ENCODE measurements at regions not wholly inside any gene's neighbourhood (a gene's known extent, or its start where the extent isn't known, plus 50 kb on each side); places are given as distances from the start of the nearest gene placed in this dataset.

DNA sequence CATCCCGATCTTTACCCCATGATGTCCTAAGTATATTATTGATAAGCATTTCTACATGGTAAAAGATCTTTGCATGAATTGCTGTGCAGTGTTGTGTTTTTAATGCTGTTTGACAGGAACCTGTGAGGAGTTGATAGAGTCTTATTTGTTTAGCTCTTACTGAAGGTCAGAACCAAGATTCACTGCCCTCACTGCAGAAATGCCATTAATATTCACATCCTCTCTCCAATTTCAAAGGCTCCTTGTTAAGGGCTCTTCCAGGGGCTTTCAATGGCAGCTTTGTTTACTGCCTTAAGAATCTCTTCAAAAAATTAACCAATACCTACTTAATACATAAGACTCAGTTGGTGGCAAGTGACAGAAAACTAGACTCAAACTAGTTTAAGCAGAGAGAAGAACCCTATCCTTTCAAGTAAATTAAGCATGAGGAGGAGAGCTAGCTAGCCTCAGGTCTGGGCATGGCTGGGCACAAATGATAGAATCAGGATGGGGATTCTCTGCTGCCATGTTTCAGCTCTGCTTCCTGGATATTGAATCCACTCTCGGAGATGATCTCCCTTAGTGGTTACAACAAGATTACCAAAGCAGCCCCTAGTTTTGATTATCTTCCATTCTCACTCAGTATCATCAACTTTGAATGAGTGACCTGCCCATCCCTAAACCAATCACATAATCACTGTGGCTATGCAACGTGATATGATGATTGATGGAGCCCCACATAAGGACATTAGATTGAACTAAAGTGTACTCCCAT, 311.8 kb downstream of the CDH11 start:
- Histone ChIP-seq H3K9me3 (ENCODE audit: low read length) (no peaks in the 10 kb centered on the region), H3K4me3 (ENCODE audit: low read length) (no peak overlapping the region), H3K9me2 (replicated peaks; ENCODE audit: insufficient read depth, low read length) (no peaks in the 10 kb centered on the region), H4K20me1 (ENCODE audit: insufficient read depth, low read depth, low read length) (no peaks in the 10 kb centered on the region), H3K79me2 (ENCODE audit: low read length) (no peaks in the 10 kb centered on the region), H3K27ac (ENCODE audit: low read length) (no peak overlapping the region), H3K4me1 (ENCODE audit: low read length) (no peaks in the 10 kb centered on the region), H3K9ac (ENCODE audit: low read length) (no peak overlapping the region), H3K36me3 (ENCODE audit: insufficient read depth, low read length) (no peaks in the 10 kb centered on the region), H2AFZ (ENCODE audit: low read length) (no peak overlapping the region), H3K27me3 (ENCODE audit: low read length) (no peaks in the 10 kb centered on the region), H3K4me2 (ENCODE audit: low read depth, low read length, poor library complexity, severe bottlenecking) (no peak overlapping the region)
- no peak for DNase-seq

DNA sequence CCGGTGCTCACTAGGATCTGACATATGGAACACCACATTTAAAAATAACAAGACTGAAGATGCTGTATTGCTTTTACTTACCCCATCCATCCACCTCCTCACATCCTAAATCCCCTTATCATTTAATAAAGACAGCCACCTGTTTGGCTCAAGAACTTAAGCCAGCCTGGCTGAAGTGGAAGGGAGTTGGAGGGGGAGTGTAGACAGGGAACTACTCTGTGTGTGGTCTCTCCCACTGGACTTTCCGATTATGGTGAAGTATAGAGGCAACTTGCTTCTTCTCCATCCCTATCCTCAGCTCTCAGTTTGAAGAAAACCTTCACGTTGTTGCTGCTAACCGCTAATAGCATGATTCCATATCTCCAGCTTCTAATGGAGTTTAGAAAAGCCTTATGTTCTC, 313.4 kb downstream of the CDH11 start:
- Histone ChIP-seq H3K36me3 (ENCODE audit: insufficient read depth, low read length) (no peaks in the 10 kb centered on the region), H3K9ac (ENCODE audit: low read length) (no peak overlapping the region), H3K79me2 (ENCODE audit: low read length) (no peaks in the 10 kb centered on the region), H3K9me3 (ENCODE audit: low read length) (no peaks in the 10 kb centered on the region), H4K20me1 (ENCODE audit: insufficient read depth, low read depth, low read length) (no peaks in the 10 kb centered on the region), H3K27ac (ENCODE audit: low read length) (no peak overlapping the region), H3K4me2 (ENCODE audit: low read depth, low read length, poor library complexity, severe bottlenecking) (no peak overlapping the region), H3K27me3 (ENCODE audit: low read length) (no peaks in the 10 kb centered on the region), H3K9me2 (replicated peaks; ENCODE audit: insufficient read depth, low read length) (no peaks in the 10 kb centered on the region), H2AFZ (ENCODE audit: low read length) (no peak overlapping the region), H3K4me3 (ENCODE audit: low read length) (no peak overlapping the region), H3K4me1 (ENCODE audit: low read length) (no peaks in the 10 kb centered on the region)
- DNase-seq: no peak

DNA sequence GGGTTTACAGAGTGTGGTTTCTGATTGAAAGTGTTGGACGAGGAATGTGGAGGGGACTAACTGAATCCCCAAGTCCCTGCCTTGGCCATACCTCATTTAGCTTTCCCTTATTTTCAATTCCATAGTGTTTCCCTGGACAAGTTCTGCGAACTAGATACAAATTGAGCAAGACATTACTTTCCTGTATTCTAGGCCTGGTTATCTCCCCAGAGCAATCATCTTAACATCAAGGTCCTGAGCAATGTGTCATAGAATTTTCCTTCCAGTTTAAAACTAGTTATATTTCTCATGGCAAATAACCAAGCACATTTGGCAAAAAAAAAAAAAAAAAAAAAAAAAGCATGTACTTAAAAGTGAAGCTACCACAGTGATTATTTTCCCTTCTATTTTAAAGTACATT, 330.1 kb downstream of the CDH11 start:
- DNase-seq: no peak
- H3K9ac ChIP-seq (ENCODE audit: low read length): no peak overlapping the region
- H3K79me2 ChIP-seq (ENCODE audit: low read length): no peaks in the 10 kb centered on the region
- H3K4me2 ChIP-seq (ENCODE audit: low read depth, low read length, poor library complexity, severe bottlenecking): no peak overlapping the region
- no peaks in the 10 kb centered on the region for H3K36me3 ChIP-seq (ENCODE audit: insufficient read depth, low read length)
- H3K27ac ChIP-seq (ENCODE audit: low read length): no peak overlapping the region
- H3K4me1 ChIP-seq (ENCODE audit: low read length): peaks cover 5% of the 10 kb centered on the region
- no peak overlapping the region for H2AFZ ChIP-seq (ENCODE audit: low read length)
- H3K9me2 ChIP-seq (replicated peaks; ENCODE audit: insufficient read depth, low read length): no peaks in the 10 kb centered on the region
- no peaks in the 10 kb centered on the region for H3K9me3 ChIP-seq (ENCODE audit: low read length)
- no peaks in the 10 kb centered on the region for H4K20me1 ChIP-seq (ENCODE audit: insufficient read depth, low read depth, low read length)
- 0 out of 2 replicates have a peak, but pooled peaks cover 5% of the 10 kb centered on the region for H3K27me3 ChIP-seq (ENCODE audit: low read length)
- no peak overlapping the region for H3K4me3 ChIP-seq (ENCODE audit: low read length)

DNA sequence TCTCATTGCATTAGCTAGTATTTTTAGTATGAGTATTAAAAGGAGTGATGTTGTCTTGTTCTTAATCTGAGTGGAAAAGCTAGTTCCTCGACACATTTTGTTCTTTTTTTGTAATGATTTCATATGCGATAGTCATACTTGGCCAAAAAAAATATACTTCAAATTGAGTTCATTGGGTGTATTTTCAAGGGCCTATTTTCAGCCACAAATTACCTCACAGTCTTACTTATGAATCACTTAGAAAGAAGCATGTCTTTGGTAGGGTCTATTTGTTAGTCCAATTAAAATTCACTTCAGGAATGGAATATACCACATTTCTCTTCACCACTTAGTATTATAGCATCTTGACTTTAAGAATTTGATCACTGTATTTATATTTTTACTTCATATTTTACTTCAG, 337.2 kb downstream of the CDH11 start:
- Histone ChIP-seq H3K27ac (ENCODE audit: low read length) (no peak overlapping the region), H4K20me1 (ENCODE audit: insufficient read depth, low read depth, low read length) (no peaks in the 10 kb centered on the region), H3K79me2 (ENCODE audit: low read length) (no peaks in the 10 kb centered on the region), H3K9me2 (replicated peaks; ENCODE audit: insufficient read depth, low read length) (no peaks in the 10 kb centered on the region), H3K36me3 (ENCODE audit: insufficient read depth, low read length) (no peaks in the 10 kb centered on the region), H3K4me3 (ENCODE audit: low read length) (no peak overlapping the region), H3K27me3 (ENCODE audit: low read length) (0 out of 2 replicates have a peak, but pooled peaks cover 5% of the 10 kb centered on the region), H3K9me3 (ENCODE audit: low read length) (no peaks in the 10 kb centered on the region), H3K4me1 (ENCODE audit: low read length) (no peaks in the 10 kb centered on the region), H2AFZ (ENCODE audit: low read length) (no peak overlapping the region), H3K4me2 (ENCODE audit: low read depth, low read length, poor library complexity, severe bottlenecking) (no peak overlapping the region), H3K9ac (ENCODE audit: low read length) (no peak overlapping the region)
- no peak for DNase-seq

DNA sequence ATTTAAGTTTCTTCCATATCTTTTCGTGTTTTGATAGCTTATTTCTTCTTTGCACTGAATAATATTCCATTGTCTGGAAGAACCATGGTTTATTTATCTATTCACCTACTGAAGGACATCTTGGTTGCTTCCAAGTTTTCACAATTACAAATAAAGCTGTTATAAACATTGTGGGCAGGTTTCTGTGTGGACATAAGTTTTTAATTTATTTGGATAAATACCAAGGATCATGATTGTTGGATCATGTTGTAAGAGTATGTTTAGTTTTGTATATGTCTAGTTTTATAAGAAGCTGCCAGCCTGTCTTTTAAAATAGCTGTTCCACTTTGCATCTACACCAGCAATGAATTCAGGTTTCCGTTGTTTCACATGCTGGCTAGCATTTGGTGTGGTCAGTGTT, 339.4 kb downstream of the CDH11 start:
- Histone ChIP-seq H4K20me1 (ENCODE audit: insufficient read depth, low read depth, low read length) (no peaks in the 10 kb centered on the region), H3K9me2 (replicated peaks; ENCODE audit: insufficient read depth, low read length) (no peaks in the 10 kb centered on the region), H3K9ac (ENCODE audit: low read length) (no peak overlapping the region), H3K9me3 (ENCODE audit: low read length) (no peaks in the 10 kb centered on the region), H3K27me3 (ENCODE audit: low read length) (0 out of 2 replicates have a peak, but pooled peaks cover 5% of the 10 kb centered on the region), H3K79me2 (ENCODE audit: low read length) (no peaks in the 10 kb centered on the region), H3K27ac (ENCODE audit: low read length) (no peak overlapping the region), H3K4me2 (ENCODE audit: low read depth, low read length, poor library complexity, severe bottlenecking) (no peak overlapping the region), H3K4me1 (ENCODE audit: low read length) (no peaks in the 10 kb centered on the region), H3K36me3 (ENCODE audit: insufficient read depth, low read length) (no peaks in the 10 kb centered on the region), H2AFZ (ENCODE audit: low read length) (no peak overlapping the region), H3K4me3 (ENCODE audit: low read length) (no peak overlapping the region)
- DNase-seq: no peak

DNA sequence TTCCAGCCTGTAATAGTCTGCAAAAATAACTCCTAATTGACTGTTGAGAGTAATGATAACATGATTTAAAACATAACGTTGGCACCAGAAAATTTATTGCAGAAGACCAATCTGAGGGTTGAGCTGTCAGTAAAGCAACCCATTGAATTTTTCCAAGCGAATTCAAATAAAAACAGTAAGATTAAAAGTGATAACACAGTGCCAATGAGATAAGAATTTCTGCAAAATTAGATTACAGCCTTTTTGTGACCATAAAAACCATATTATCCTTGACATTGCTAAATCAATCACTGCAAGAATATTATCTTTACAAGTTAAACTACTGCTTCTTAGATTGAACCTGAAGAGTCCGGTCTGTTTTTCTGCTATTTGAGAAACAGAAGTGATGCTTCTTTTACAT, 341.4 kb downstream of the CDH11 start:
- H3K9ac ChIP-seq (ENCODE audit: low read length): no peak overlapping the region
- H3K9me3 ChIP-seq (ENCODE audit: low read length): no peaks in the 10 kb centered on the region
- H3K4me1 ChIP-seq (ENCODE audit: low read length): no peaks in the 10 kb centered on the region
- H3K79me2 ChIP-seq (ENCODE audit: low read length): no peaks in the 10 kb centered on the region
- H3K4me3 ChIP-seq (ENCODE audit: low read length): no peak overlapping the region
- no peak for DNase-seq
- no peak overlapping the region for H3K27ac ChIP-seq (ENCODE audit: low read length)
- no peaks in the 10 kb centered on the region for H3K36me3 ChIP-seq (ENCODE audit: insufficient read depth, low read length)
- no peaks in the 10 kb centered on the region for H4K20me1 ChIP-seq (ENCODE audit: insufficient read depth, low read depth, low read length)
- no peaks in the 10 kb centered on the region for H3K27me3 ChIP-seq (ENCODE audit: low read length)
- H3K4me2 ChIP-seq (ENCODE audit: low read depth, low read length, poor library complexity, severe bottlenecking): no peak overlapping the region
- H2AFZ ChIP-seq (ENCODE audit: low read length): no peak overlapping the region
- no peaks in the 10 kb centered on the region for H3K9me2 ChIP-seq (replicated peaks; ENCODE audit: insufficient read depth, low read length)

DNA sequence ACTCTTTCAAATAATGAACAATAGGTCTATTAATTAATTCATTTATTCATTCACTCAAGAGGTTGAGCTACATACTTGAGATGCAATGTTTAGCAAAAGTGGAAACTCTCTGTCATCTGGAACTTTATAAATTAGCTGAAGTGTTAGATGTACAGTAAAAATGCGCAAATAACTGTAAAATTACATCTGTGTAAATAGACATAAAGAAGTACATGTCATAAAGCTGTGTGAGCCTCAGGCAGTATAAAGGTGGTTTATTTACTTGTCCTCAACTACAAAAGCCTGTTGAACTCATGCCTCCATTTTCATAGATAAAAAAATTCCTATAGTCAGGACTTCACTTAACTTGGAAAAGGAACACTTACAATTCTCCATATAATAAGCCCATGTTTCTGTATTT, 343.1 kb downstream of the CDH11 start:
- no peaks in the 10 kb centered on the region for H4K20me1 ChIP-seq (ENCODE audit: insufficient read depth, low read depth, low read length)
- no peak for DNase-seq
- H3K36me3 ChIP-seq (ENCODE audit: insufficient read depth, low read length): no peaks in the 10 kb centered on the region

DNA sequence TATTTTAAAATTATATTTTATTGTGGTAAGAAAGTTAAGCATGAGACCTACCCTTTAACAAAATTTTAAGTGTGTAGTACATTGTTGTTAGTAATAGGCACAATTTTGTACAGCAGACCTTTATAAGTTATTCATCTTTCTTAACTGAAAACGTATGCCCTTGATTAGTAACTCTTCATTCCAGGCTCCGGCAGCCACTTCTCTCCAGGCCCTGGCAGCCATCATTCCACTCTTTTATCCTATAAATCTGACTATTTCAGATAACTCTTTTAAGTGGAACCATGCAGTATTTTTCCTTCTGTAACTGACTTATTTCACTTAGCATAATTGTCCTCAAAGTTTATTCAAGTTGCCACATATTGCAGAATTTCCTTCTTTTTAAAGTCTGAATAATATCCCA, 348.2 kb downstream of the CDH11 start:
- Histone ChIP-seq H3K9me3 (ENCODE audit: low read length) (no peaks in the 10 kb centered on the region), H3K27me3 (ENCODE audit: low read length) (no peaks in the 10 kb centered on the region), H2AFZ (ENCODE audit: low read length) (no peak overlapping the region), H3K36me3 (ENCODE audit: insufficient read depth, low read length) (no peaks in the 10 kb centered on the region), H3K79me2 (ENCODE audit: low read length) (no peaks in the 10 kb centered on the region), H3K9ac (ENCODE audit: low read length) (no peak overlapping the region), H3K4me3 (ENCODE audit: low read length) (no peak overlapping the region), H3K27ac (ENCODE audit: low read length) (no peak overlapping the region), H3K4me2 (ENCODE audit: low read depth, low read length, poor library complexity, severe bottlenecking) (no peak overlapping the region), H3K9me2 (replicated peaks; ENCODE audit: insufficient read depth, low read length) (no peaks in the 10 kb centered on the region), H4K20me1 (ENCODE audit: insufficient read depth, low read depth, low read length) (no peaks in the 10 kb centered on the region), H3K4me1 (ENCODE audit: low read length) (no peaks in the 10 kb centered on the region)
- DNase-seq: no peak

More for the DNA sequence above, 343.1 kb downstream of the CDH11 start:
- Histone ChIP-seq H3K27ac (ENCODE audit: low read length) (no peak overlapping the region), H3K9ac (ENCODE audit: low read length) (no peak overlapping the region), H3K9me3 (ENCODE audit: low read length) (no peaks in the 10 kb centered on the region), H3K4me3 (ENCODE audit: low read length) (no peak overlapping the region), H3K79me2 (ENCODE audit: low read length) (no peaks in the 10 kb centered on the region), H3K27me3 (ENCODE audit: low read length) (no peaks in the 10 kb centered on the region), H3K9me2 (replicated peaks; ENCODE audit: insufficient read depth, low read length) (no peaks in the 10 kb centered on the region), H3K4me2 (ENCODE audit: low read depth, low read length, poor library complexity, severe bottlenecking) (no peak overlapping the region), H2AFZ (ENCODE audit: low read length) (no peak overlapping the region), H3K4me1 (ENCODE audit: low read length) (no peaks in the 10 kb centered on the region)

Data from Karpas-422 (cell line).